ENCODE measurements at regions not wholly inside any gene's neighbourhood (a gene's known extent, or its start where the extent isn't known, plus 50 kb on each side); places are given as distances from the start of the nearest gene placed in this dataset.

DNA sequence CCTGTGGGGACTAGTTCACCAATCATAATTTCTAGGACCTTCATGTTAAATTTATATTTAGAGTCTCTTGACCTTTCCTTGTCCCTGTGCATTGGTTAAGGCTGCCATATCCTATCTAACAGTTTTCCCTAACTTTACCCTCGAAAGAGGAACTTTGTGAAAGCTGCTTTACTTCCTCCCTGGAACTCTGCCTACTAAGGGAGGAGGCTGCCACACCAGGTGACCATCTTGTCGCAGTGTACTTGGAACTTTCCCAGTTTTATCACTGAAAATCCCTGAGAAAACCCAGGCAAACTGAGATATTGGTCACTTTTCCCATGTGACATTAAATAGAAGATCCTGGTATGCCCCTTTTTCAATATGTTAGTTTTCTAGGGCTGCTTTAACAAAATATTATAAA is 317.6 kb upstream of the TSHZ2 start:
- TF ChIP-seq EZH2 (IDR thresholded peaks at IDR 0.05; ENCODE audit: insufficient read depth, poor library complexity, severe bottlenecking) (no peak), EZH2phosphoT487 (IDR thresholded peaks at IDR 0.05; ENCODE audit: insufficient read depth, low read depth) (no peak)
